ENCODE measurements at regions not wholly inside any gene's neighbourhood (a gene's known extent, or its start where the extent isn't known, plus 50 kb on each side); places are given as distances from the start of the nearest gene placed in this dataset.

GRCh38 chr13:50132904-50133357 lies 117.7 kb downstream of the KCNRG start:
- TF ChIP-seq POLR2A (IDR thresholded peaks at IDR 0.05; ENCODE audit: low read depth, low read length) (no peak), POLR2AphosphoS5 (IDR thresholded peaks at IDR 0.05; ENCODE audit: low read depth, low read length) (no peak), PAX5 (IDR thresholded peaks at IDR 0.05; ENCODE audit: insufficient read depth, low read length, severe bottlenecking) (no peak), TAF1 (IDR thresholded peaks at IDR 0.05; ENCODE audit: low read depth, low read length) (no peak), SPI1 (IDR thresholded peaks at IDR 0.05; ENCODE audit: low read depth, low read length) (no peak)

Measured in GM12891 (cell line).